Breast epithelium (tissue), 3 donors: ENCODE measurements at regions not wholly inside any gene's neighbourhood (a gene's known extent, or its start where the extent isn't known, plus 50 kb on each side); places are given as distances from the start of the nearest gene placed in this dataset.

Source experiments
- POLR2AphosphoS5 ChIP-seq, 3 donors: sonication (generic); formaldehyde crosslinking; IDR thresholded peaks; one replicate each; pipeline ENCODE4 v1.6.1; 2017; ENCODE audit warnings: antibody characterized with exemption in 3 of 3
- TF ChIP-seq, protein P1 (sequence below), 3 donors: fragments of 450-650 bp; IDR thresholded peaks; one replicate each; pipeline ENCODE4 v1.5.1; 2016 to 2017; ENCODE audit warnings: antibody characterized with exemption in 3 of 3, mild to moderate bottlenecking in 3 of 3, moderate library complexity in 3 of 3

DNA sequence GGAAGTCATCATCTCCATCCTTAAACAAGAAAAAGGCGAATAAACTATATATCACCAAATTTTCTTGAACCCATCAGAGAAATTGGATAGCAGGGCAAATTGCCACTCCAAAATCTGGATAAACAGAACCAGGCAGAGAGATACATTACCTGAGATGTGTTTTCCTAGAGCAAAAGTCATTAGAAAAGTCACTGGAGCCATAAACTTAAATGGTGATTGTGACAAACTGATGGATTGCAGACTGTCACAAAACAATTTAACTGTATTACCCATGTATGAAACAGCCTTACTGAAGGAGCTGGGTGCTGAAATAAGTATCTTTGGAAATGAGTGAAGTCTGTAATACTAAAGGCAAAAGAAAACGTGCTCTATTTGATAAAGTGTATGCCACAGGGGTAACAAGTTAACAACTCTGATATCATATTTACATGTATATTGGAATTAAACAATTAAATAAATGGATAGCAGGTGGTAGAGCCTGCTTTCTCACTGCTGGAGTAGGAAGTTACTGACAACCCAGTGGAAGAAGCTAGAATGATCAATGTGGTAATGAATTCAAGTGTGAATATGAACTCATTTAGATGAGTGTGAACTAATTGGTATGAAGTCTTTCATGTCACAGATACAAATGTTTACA lies 186.9 kb downstream of the LMBRD1 start:
- TF ChIP-seq, protein P1, sequence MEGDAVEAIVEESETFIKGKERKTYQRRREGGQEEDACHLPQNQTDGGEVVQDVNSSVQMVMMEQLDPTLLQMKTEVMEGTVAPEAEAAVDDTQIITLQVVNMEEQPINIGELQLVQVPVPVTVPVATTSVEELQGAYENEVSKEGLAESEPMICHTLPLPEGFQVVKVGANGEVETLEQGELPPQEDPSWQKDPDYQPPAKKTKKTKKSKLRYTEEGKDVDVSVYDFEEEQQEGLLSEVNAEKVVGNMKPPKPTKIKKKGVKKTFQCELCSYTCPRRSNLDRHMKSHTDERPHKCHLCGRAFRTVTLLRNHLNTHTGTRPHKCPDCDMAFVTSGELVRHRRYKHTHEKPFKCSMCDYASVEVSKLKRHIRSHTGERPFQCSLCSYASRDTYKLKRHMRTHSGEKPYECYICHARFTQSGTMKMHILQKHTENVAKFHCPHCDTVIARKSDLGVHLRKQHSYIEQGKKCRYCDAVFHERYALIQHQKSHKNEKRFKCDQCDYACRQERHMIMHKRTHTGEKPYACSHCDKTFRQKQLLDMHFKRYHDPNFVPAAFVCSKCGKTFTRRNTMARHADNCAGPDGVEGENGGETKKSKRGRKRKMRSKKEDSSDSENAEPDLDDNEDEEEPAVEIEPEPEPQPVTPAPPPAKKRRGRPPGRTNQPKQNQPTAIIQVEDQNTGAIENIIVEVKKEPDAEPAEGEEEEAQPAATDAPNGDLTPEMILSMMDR (IDR thresholded peaks at IDR 0.05) = no peak
- no peak for TF ChIP-seq POLR2AphosphoS5 (IDR thresholded peaks at IDR 0.05)
